Ovary (tissue), 3 donors: ENCODE measurements at regions not wholly inside any gene's neighbourhood (a gene's known extent, or its start where the extent isn't known, plus 50 kb on each side); places are given as distances from the start of the nearest gene placed in this dataset.

ENCODE experiments used
- CTCF ChIP-seq, 3 donors: fragments of 450-650 bp in 2 of 3; fragments of 200-600 bp in 1 of 3; IDR thresholded peaks; one replicate each; pipeline versions ENCODE4 v1.5.1 to v1.8.0; 2016 to 2022; ENCODE audit warnings: antibody characterized with exemption in 3 of 3, mild to moderate bottlenecking in 1 of 3
- POLR2A ChIP-seq: fragments of 450-650 bp; IDR thresholded peaks from one replicate; pipeline ENCODE4 v1.6.1; 2017; ENCODE audit warnings: antibody characterized with exemption, mild to moderate bottlenecking, moderate library complexity
- donor health status: DM: no; HTN: no; CAD: no.

- no peak for TF ChIP-seq CTCF (IDR thresholded peaks at IDR 0.05)
- TF ChIP-seq POLR2A = no peak
Observed at GRCh38 chr9:1712861-1713450, 302.2 kb upstream of the SMARCA2 start.
